ENCODE measurements at regions not wholly inside any gene's neighbourhood (a gene's known extent, or its start where the extent isn't known, plus 50 kb on each side); places are given as distances from the start of the nearest gene placed in this dataset.
"Not testable (repeated sequence)": the region's sequence is repeated elsewhere in the genome, so short reads cannot be mapped to it uniquely, and the experiment has no call there.

DNA sequence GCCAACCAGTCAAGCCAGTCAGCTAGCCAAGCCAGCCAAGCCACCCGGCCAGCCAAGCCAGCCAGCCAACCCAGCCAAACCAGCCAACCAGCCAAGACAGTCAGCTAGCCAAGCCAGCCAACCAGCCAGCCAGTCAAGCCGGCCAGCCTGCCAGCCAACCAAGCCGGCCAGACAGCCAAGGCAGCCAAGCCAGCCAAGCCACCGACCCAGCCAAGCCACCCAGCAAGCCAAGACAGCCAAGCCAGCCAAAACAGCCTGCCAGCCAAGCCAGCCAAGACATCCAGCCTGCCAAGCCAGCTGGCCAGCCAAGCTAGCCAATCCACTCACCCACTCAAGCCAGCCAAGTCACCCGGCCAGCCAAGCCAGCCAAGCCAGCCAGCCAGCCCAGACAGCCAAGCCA lies 1599.2 kb downstream of the RPIA start:
- TF ChIP-seq CTCF (IDR thresholded peaks at IDR 0.05); REST (IDR thresholded peaks at IDR 0.05; ENCODE audit: insufficient read depth in 1 of 2, low read depth in 2 of 2, low read length in 1 of 2); POLR2AphosphoS5 (IDR thresholded peaks at IDR 0.05; ENCODE audit: low read depth, low read length); TCF7L2 (IDR thresholded peaks at IDR 0.05; ENCODE audit: low read depth, low read length); SIN3A (IDR thresholded peaks at IDR 0.05; ENCODE audit: borderline replicate concordance, insufficient read depth, low read depth, low read length): not testable (repeated sequence)

Data from Panc1 (cell line).